GM18499 (cell line): ENCODE measurements at regions not wholly inside any gene's neighbourhood (a gene's known extent, or its start where the extent isn't known, plus 50 kb on each side); places are given as distances from the start of the nearest gene placed in this dataset.
A peak's percentile ranks its signal among the peaks of the same experiment; 100 is the strongest.
"Not testable (repeated sequence)": the region's sequence is repeated elsewhere in the genome, so short reads cannot be mapped to it uniquely, and the experiment has no call there.

Source experiments
- ATAC-seq: cut with Tn5 transposase; IDR thresholded peaks from one replicate; pipeline ENCODE4 v1.9.1; 2021; ENCODE audit warnings: moderate number of reproducible peaks; ENCODE audit not compliant: insufficient read depth, unreplicated experiment

DNA sequence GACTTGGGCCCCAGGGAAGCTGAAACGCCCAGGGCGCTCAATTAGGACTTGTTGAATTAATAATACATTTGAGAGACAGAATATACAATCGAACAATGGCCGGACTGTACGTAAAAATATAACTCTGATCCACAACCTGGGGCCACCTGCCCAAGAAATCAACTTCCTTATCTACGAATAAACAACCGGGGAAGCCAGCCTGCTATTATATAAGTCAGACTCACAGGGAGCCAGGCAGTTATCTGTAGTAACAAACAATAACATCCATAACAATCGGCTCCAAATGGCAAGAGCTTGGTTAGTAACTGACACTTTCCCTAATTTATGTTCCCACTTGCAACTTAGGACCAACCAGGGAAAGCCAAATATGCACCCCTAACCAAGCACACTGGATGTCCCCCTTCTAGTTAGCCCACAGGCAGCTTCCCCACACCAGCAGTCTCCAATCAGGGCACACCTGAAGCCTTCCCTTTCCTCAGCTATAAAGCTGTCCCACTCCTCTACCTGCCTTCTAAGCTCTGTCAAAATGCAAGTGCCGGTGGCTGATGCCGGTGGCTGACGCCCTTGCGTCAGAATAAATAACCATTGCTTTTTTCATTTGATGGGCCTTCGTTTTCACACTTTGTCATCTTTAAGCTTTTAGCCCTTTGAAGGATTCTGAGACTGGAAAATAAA is 135.2 kb downstream of the FAM72B start:
- not testable (repeated sequence) for ATAC-seq

GRCh38 chr1:121050097-121050496 is 134.0 kb downstream of the FAM72B start:
- not testable (repeated sequence) for ATAC-seq

DNA sequence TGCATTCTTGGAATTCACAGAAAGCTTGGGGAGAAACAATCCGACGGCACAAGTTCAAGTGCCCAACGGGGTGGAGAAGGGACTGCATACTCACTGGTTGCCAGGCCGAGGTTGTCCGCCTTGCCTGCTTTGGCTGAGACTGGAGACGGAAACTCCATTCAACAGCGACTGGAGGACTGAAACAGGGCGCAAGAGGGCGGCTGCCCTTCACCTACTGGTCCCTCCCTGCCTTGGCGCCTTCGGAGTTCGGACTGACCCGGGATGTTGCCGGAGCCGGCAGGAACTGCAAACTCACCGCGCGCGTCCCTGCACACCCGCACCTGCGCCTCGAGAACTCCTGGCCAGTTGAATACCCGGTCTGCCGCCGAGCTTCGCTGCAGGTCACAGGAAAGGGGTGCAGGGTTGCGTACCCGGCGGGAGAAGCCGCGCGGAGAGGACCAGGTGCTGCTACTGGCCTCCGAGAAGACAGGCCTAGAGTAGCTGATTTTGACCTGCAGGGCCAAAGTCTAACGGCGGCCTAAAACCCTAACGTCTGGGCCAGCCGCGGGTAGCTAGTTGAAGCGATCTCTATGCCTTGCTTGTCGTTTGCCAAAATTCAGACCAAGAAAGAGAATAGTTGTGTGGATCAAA is 132.9 kb downstream of the FAM72B start:
- not testable (repeated sequence) for ATAC-seq

- not testable (repeated sequence) for ATAC-seq
Observed at GRCh38 chr1:121052081-121052660, 132.0 kb downstream of the FAM72B start.

- not testable (repeated sequence) for ATAC-seq
Observed at GRCh38 chr1:121054928-121055327, 129.2 kb downstream of the FAM72B start.

- ATAC-seq, result not testable (repeated sequence)
Observed at GRCh38 chr1:121066925-121067324, 117.2 kb downstream of the FAM72B start.

GRCh38 chr1:121068738-121069499 is 115.2 kb downstream of the FAM72B start:
- not testable (repeated sequence) for ATAC-seq

DNA sequence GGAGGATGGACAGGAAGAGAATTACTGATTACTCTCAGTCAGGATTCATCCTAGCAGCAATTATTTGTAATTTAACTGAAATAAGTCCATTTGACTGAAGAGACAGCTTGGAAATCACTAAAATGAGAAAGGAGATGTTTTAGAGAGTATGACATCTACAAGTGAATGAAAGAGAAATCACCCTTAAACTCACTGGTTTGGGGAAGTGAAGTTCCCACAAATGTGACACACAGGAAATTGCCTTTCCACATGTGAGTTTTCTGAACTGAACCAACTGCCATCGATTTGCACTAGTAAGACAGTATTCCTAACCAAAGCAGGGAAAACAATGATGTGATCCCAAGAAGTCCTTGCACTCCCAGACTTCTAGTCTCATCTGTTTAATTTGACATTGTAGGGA is 110.3 kb downstream of the FAM72B start:
- ATAC-seq, result not testable (repeated sequence)

- not testable (repeated sequence) for ATAC-seq
Observed at GRCh38 chr1:121075254-121075805, 108.8 kb downstream of the FAM72B start.

- ATAC-seq, result peak; percentile 93
Observed at GRCh38 chr1:121076674-121077073, 107.5 kb downstream of the FAM72B start.

DNA sequence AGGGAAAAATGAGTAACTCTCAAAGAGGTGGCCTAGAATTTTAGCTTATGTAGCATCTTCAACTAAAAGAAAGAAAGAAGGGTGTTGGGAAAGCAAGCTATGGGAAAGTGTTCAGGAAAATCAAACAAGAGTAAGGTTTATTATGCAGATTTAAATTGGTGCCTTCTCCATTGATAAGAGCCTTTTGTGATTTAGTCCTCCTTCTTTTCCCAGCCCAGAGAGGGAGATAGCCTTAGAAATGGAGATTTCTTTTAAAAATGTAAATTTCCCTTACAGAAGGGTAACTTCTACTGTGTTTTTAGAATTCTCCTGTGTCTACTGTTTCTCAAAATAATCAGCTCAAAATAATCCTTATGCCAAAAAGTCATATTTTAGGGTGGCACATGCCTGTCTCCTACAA is 104.5 kb downstream of the FAM72B start:
- not testable (repeated sequence) for ATAC-seq

DNA sequence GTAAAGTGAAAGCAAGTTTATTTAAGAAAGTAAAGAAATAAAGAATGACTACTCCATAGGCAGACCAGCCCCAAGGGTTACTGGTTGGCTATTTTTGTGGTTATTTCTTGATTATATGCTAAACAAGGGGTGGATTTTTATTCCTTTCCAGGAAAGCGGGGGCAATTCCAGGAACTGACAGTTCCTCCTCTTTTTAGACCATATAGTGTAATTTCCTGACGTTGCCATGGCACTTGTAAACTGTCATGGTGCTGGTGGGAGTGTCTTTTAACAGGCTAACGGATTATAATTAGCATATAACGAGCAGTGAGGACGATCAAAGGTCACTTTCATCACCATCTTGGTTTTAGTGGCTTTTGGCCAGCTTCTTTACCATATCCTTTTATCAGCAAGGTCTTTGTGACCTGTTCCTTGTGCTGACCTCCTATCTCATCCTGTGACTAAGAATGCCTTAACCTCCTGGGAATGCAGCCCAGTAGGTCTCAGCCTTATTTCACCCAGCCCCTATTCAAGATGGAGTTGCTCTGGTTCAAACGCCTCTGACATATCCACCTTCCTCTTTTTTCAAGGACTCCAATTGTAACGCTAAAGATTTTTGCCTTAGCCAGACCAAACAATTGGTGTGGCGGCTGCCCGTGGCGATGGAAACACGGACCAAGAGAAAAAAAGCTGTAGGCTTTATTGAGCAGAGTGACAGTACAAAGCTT is 103.8 kb downstream of the FAM72B start:
- ATAC-seq, result not testable (repeated sequence)

GRCh38 chr1:121080904-121081264 is 103.3 kb downstream of the FAM72B start:
- not testable (repeated sequence) for ATAC-seq

DNA sequence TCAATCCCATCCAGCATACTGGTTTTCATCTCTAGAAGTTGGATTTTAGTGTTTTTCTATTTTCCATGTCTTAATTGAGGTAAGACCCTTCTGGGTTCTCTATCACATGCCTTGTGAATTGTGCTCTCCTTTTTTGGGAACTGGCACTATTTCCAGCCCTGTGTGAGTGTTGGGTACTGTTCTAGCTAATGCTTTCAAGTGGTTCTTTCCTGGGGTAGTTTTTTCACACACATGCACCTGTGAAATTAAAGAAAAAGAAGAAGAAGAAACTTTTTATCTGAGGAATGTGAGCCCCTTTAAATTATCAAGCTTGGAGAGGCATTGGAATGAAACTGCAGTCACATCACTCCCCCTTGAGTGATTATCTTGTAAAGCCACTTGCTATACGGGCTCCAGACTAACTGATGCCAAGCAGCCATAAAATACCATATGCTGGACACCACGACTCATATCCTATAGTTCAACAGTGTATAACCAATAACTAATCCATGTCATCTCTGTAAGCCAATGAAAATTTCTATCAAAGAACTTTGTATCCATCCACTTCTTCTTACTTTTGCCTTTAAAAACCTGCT is 102.4 kb downstream of the FAM72B start:
- not testable (repeated sequence) for ATAC-seq

DNA sequence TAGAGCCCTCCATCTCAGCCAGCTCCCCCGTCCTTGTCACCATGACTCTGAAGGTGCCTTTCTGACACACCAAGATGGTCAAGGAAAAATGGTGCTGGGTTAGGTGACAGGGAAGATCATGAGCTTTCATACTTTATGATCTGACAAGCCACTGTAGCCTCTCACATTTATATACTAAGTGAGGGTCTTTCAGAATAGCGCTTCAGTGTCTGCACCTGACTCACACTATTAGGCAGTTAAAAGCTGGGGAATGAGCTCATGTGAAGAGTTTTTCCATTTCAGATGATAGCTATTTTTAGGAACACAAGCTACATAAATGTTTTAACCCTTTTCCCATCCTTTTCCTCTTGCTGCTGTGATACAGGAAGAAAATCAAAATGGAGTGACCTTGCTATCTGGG is 101.1 kb downstream of the FAM72B start:
- not testable (repeated sequence) for ATAC-seq

- not testable (repeated sequence) for ATAC-seq
Observed at GRCh38 chr1:121086249-121086648, 97.9 kb downstream of the FAM72B start.

- ATAC-seq, result not testable (repeated sequence)
Observed at GRCh38 chr1:121087221-121087620, 96.9 kb downstream of the FAM72B start.

DNA sequence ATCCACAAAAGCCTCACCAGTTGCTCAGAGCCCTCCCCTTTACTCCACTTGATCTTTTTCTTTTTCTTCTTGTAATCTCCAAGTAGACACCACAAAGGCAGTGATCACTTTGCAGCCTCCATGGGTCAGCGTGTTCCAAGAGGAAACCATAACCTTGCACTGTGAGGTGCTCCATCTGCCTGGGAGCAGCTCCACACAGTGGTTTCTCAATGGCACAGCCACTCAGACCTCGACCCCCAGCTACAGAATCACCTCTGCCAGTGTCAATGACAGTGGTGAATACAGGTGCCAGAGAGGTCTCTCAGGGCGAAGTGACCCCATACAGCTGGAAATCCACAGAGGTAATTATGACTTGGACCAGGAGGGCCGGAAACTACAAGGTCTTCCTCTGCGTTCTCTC is 95.6 kb downstream of the FAM72B start:
- ATAC-seq, result not testable (repeated sequence)

- not testable (repeated sequence) for ATAC-seq
Observed at GRCh38 chr1:121092329-121092968, 91.7 kb downstream of the FAM72B start.
